ENCODE measurements at regions not wholly inside any gene's neighbourhood (a gene's known extent, or its start where the extent isn't known, plus 50 kb on each side); places are given as distances from the start of the nearest gene placed in this dataset.
A peak's percentile ranks its signal among the peaks of the same experiment; 100 is the strongest.

DNA sequence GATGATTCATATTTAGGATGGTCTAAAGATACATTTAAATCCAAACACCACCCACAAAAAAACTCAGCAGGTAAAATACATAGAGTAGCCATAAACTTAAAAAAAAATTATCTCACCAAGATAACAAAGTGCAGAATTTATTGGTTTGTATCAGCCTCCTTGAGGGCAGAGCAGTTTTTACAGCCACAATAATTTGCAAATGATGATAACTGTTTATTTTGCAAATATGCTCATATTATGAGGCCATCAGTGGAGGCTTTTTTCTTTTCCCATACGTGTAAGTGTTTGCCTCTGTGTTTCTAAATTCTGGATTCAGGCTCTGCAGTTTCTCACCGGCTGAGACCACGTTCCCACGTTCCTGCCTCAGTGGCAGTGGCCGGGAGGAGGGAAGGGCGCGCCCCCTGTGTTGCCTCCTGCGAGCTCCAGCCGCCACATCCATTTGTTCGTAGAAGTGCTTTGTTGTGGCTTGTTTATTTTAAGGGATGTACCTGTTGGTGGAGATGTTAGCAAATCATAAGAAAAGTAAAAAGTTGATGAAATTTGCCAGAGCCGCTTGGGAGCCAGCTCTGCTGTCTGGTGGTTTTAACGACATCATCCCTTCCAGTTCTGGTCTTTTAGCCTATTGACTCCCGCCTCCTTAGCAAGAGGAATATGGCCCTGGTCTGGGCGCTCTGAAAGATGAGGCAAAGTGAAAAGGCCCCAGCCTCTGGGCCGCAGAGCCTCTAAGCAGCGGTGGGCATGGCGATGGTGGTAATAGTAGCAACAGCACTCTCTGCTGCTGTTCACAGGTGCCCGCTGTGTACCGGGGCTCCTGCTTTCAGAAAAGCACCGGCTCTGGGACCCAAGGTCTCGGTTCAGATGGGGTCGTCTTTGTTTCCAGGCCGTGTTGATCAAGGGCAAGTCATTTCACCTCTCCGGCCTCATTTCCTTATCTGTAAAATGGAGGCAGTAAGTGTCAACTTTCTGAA lies 66.7 kb upstream of the PPARA start:
- H3K4me1 ChIP-seq, result peaks cover 80% of the 10 kb centered on the region
- ATAC-seq (no peak), DNase-seq (peak; percentile 18 to 51)
- no peaks in the 10 kb centered on the region for H3K9me3 ChIP-seq
- H3K27me3 ChIP-seq (ENCODE audit: insufficient read depth in 3 of 3, low read length in 2 of 3), result no peaks in the 10 kb centered on the region
- peaks cover 0 to 11% of the 10 kb centered on the region in 2 donors for H3K36me3 ChIP-seq (ENCODE audit: insufficient read depth in 1 of 2, low read depth in 1 of 2)
- H3K27ac ChIP-seq, result peak overlapping the region; percentile 98
- TF ChIP-seq, protein P1, sequence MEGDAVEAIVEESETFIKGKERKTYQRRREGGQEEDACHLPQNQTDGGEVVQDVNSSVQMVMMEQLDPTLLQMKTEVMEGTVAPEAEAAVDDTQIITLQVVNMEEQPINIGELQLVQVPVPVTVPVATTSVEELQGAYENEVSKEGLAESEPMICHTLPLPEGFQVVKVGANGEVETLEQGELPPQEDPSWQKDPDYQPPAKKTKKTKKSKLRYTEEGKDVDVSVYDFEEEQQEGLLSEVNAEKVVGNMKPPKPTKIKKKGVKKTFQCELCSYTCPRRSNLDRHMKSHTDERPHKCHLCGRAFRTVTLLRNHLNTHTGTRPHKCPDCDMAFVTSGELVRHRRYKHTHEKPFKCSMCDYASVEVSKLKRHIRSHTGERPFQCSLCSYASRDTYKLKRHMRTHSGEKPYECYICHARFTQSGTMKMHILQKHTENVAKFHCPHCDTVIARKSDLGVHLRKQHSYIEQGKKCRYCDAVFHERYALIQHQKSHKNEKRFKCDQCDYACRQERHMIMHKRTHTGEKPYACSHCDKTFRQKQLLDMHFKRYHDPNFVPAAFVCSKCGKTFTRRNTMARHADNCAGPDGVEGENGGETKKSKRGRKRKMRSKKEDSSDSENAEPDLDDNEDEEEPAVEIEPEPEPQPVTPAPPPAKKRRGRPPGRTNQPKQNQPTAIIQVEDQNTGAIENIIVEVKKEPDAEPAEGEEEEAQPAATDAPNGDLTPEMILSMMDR (IDR thresholded peaks at IDR 0.05), result no peak
- WGBS, 3 donors, result 42 to 61% (median 53%) methylated on average over 24 of the region's 24 CpGs
- H3K4me3 ChIP-seq, result peak overlapping the region; percentile 48
- intact Hi-C loops (cut with DNase I), result loop anchor here in 1 of 2 donors (2.0 kb wide), 1 partner anchor 17 kb away; no protein-coding TSS in a partner anchor

DNA sequence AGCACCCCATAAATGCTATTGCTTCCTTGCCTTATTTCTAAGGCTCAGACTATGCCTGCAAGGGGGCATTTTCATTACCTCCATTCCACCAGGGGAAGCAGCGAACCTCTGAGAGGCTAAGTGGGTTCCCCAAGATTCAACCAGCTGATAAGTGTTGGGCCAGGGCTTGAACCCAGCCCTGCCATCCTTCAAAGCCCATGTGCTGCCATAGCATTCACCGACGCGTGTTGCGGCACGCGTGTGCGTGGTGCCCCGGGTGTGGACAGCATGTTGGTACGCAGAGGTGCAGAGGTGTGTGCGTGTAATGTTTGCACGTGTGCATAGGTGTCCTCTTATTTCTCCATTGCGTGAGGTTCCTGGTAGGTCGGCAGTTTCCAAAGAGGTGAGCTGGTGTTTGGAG lies 66.0 kb upstream of the PPARA start:
- Histone ChIP-seq H3K27me3 (ENCODE audit: insufficient read depth in 3 of 3, low read length in 2 of 3) (no peaks in the 10 kb centered on the region), H3K4me3 (peak overlapping the region; percentile 48), H3K36me3 (ENCODE audit: insufficient read depth in 1 of 2, low read depth in 1 of 2) (peaks cover 0 to 11% of the 10 kb centered on the region in 2 donors), H3K4me1 (peaks cover 80% of the 10 kb centered on the region), H3K27ac (peak overlapping the region; percentile 98), H3K9me3 (no peaks in the 10 kb centered on the region)
- WGBS, 3 donors, result 54 to 72% (median 66%) methylated on average over 14 of the region's 14 CpGs
- DNase-seq (peak in 1 of 2 donors; percentile 45), ATAC-seq (no peak)
- intact Hi-C loops (cut with DNase I), result no loop called here
- TF ChIP-seq, protein P1 (IDR thresholded peaks at IDR 0.05), result no peak

DNA sequence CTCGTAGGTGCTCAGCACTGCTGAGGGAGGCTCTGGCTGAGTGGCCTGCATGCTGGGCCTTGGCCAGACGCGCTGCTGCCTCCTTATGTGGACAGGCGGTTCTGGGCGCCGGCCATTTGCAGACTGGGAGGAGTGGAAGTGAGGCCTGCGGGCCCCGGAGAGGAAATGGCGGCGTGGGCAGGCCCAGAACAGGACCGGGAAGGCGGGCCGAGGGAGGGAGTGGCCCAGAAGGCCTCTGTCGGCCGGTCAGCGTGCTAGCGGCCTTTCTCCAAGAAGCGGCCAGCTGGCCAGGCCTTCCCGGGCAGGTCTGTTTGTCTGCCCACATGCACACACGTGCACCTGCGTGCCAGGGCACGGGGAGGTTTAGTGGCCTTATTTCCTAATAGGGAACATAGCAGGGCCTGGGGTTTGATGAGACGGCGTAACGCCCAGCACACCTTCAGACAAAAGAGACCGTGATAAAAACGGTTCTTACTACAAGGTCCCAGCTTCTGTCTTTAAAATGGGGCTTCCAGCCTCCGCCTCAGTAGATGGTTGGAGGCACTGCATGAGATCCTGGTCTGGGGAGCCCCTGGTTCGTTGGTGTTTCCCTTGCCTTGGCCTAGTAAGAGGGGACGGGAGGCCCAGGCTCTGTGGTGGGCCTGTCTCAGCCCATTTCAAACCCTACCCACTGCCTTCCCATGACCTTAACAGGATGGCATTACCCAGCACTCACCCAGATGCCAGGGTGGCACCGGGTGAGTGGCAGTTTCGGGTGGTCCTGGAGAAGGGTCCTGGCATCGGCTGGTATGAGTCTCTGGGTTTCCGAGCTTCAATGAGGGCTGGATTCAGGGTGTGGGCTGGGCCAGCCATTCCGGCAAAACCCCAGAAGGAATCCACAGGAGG lies 65.1 kb upstream of the PPARA start:
- 14 to 25% (median 14%) methylated on average over 34 to 35 of the region's 35 CpGs for WGBS, 3 donors
- H3K27ac ChIP-seq, result peak overlapping the region; percentile 98
- peak; percentile 92 to 94 for DNase-seq
- peaks cover 0 to 11% of the 10 kb centered on the region in 2 donors for H3K36me3 ChIP-seq (ENCODE audit: insufficient read depth in 1 of 2, low read depth in 1 of 2)
- TF ChIP-seq, protein P1 (IDR thresholded peaks at IDR 0.05), result no peak
- peak; percentile 31 to 57 (median 48) for ATAC-seq
- peaks cover 83% of the 10 kb centered on the region for H3K4me1 ChIP-seq
- no peaks in the 10 kb centered on the region for H3K27me3 ChIP-seq (ENCODE audit: insufficient read depth in 3 of 3, low read length in 2 of 3)
- H3K4me3 ChIP-seq, result peak overlapping the region; percentile 48
- intact Hi-C loops (cut with DNase I), result no loop called here
- no peaks in the 10 kb centered on the region for H3K9me3 ChIP-seq

DNA sequence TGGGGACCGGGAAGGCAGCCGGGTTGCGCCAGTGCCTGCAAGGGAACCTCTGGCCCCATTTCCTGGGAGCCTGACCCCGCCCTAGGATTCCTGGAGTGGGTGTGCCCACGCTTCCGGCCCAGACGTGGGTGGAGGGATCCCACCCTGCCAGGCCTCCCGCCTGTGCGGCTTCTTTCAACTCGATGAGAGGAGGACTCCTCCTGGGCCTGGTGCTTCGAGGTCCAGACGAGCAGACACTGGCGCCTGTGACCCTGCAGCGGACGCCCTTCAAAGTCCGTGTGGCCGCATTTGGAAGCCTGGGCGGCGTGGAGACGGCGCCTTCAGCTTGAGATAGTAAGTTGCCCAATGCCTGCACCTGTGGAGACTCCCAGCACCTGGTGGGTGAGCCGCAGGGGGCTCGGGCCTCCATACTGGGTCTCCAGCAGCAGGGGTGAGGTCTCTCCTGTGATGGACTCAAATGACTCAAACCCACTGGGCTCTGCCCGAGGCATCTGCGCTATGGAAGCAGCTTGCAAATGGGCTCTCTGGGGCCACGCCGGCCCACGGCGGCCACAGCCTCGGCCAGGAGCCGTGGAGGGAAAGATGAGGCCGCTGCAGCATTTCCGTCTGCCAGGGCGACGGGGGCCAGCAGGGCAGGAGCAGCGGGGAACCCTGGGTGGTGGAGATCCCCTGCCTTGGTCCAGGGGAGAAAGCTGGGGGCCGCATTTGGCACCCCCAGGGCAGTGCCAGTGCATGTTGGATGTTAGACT lies 64.3 kb upstream of the PPARA start:
- WGBS, 3 donors, result 30 to 46% (median 35%) methylated on average over 31 to 37 of the region's 37 CpGs
- Histone ChIP-seq H3K4me3 (peak overlapping the region; percentile 48), H3K27me3 (ENCODE audit: insufficient read depth in 3 of 3, low read length in 2 of 3) (no peaks in the 10 kb centered on the region), H3K9me3 (no peaks in the 10 kb centered on the region), H3K36me3 (ENCODE audit: insufficient read depth in 1 of 2, low read depth in 1 of 2) (peaks cover 0 to 11% of the 10 kb centered on the region in 2 donors), H3K27ac (peak overlapping the region; percentile 98), H3K4me1 (peaks cover 91% of the 10 kb centered on the region)
- DNase-seq, result peak; percentile 91 to 92
- intact Hi-C loops (cut with DNase I), result no loop called here
- ATAC-seq, result peak; percentile 1 to 54 (median 40)
- TF ChIP-seq, protein P1 (IDR thresholded peaks at IDR 0.05), result no peak

Measured in psoas muscle (tissue), 7 donors.